Endothelial cell of umbilical vein (primary cell): ENCODE measurements at regions not wholly inside any gene's neighbourhood (a gene's known extent, or its start where the extent isn't known, plus 50 kb on each side); places are given as distances from the start of the nearest gene placed in this dataset.

Source experiments
- BruUV-seq: library from RNA; stranded (reverse); fragments of 400-500 nt; replicated peaks from 2 replicates; lab custom pipeline; 2021; lab: Mats Ljungman, UMichigan
- CTCF ChIA-PET: fragments of 300-600, 350-600 bp; sonication (Branson Sonifier 250); formaldehyde crosslinking; loops from one replicate; lab custom pipeline; 2021; ENCODE audit warnings: antibody characterized with exemption, inconsistent platforms; lab: Charles Lee
- POLR2A ChIA-PET: fragments of 300-600, 350-600 bp; sonication (Branson Sonifier 250); formaldehyde crosslinking; loops from one replicate; lab custom pipeline; 2021; ENCODE audit warnings: antibody characterized with exemption, inconsistent platforms; lab: Charles Lee
- DNase-seq: peaks from one replicate; pipeline ENCODE4 v3.0.0-alpha.2; 2011; ENCODE audit warnings: low read depth, low spot score
- FAIRE-seq: peaks from 2 replicates; lab custom pipeline; 2011; peaks lifted over from hg19 to GRCh38; lab: Jason Lieb, UNC
- H2AFZ ChIP-seq: 2 replicates; pipeline ENCODE4 v1.6.0; 2012; ENCODE audit warnings: low read depth, low read length, control low read depth, inconsistent platforms
- H3K27ac ChIP-seq: 2 replicates; pipeline ENCODE4 v1.5.1; 2011; ENCODE audit warnings: low read depth, mild to moderate bottlenecking, control low read depth, low read length, moderate library complexity; ENCODE audit not compliant: insufficient read depth
- H3K27me3 ChIP-seq, 2 experiments: 2 replicates each; pipeline versions ENCODE4 v1.6.0 to v1.6.1; 2011; ENCODE audit warnings: low read length in 2 of 2, mixed read lengths in 1 of 2; ENCODE audit not compliant: control insufficient read depth in 2 of 2, insufficient read depth in 2 of 2
- H3K36me3 ChIP-seq, 2 experiments: 2 replicates in 1 of 2; 3 replicates in 1 of 2; pipeline ENCODE4 v1.5.1; 2011; ENCODE audit warnings: low read length in 2 of 2, mild to moderate bottlenecking in 1 of 2, moderate library complexity in 1 of 2; ENCODE audit not compliant: control insufficient read depth in 2 of 2, insufficient read depth in 2 of 2; ENCODE audit errors: extremely low read depth in 1 of 2
- H3K4me1 ChIP-seq: 3 replicates; pipeline ENCODE4 v1.5.1; 2011; ENCODE audit warnings: mild to moderate bottlenecking, low read length; ENCODE audit not compliant: control insufficient read depth, insufficient read depth; ENCODE audit errors: extremely low read depth
- H3K4me2 ChIP-seq: 2 replicates; pipeline ENCODE4 v1.6.1; 2011; ENCODE audit warnings: low read length, control low read depth, mixed read lengths; ENCODE audit not compliant: insufficient read depth
- H3K4me3 ChIP-seq, 3 experiments: fragments of 200-600 bp in 1 of 3; sonication (generic), shearing (Covaris generic) in 1 of 3; replicated peaks in 1 of 3; 2 replicates each; pipeline ENCODE4 v1.5.1; 2011 to 2016; ENCODE audit warnings: control low read depth in 3 of 3, low read length in 3 of 3, mild to moderate bottlenecking in 2 of 3, inconsistent platforms in 1 of 3, low read depth in 1 of 3, moderate library complexity in 1 of 3; ENCODE audit not compliant: insufficient read depth in 1 of 3
- H3K79me2 ChIP-seq: 2 replicates; pipeline ENCODE4 v1.6.0; 2012; ENCODE audit warnings: low read length, inconsistent platforms; ENCODE audit not compliant: control insufficient read depth, insufficient read depth
- H3K9ac ChIP-seq: replicated peaks from 2 replicates; pipeline ENCODE3; 2011; ENCODE audit warnings: low read length, control low read depth; ENCODE audit not compliant: insufficient read depth; ENCODE audit errors: extremely low read depth
- H3K9me1 ChIP-seq: replicated peaks from 3 replicates; pipeline ENCODE4 v1.6.0; 2011; ENCODE audit warnings: mild to moderate bottlenecking, low read length; ENCODE audit not compliant: control insufficient read depth, insufficient read depth; ENCODE audit errors: extremely low read depth
- H3K9me3 ChIP-seq: replicated peaks from 2 replicates; pipeline ENCODE4 v1.5.1; 2012; ENCODE audit warnings: low read length, inconsistent platforms; ENCODE audit not compliant: control insufficient read depth, insufficient read depth
- H4K20me1 ChIP-seq: replicated peaks from 2 replicates; pipeline ENCODE3; 2011; ENCODE audit warnings: mild to moderate bottlenecking, low read length; ENCODE audit not compliant: control insufficient read depth, insufficient read depth; ENCODE audit errors: extremely low read depth
- EZH2 ChIP-seq: IDR thresholded peaks from 2 replicates; pipeline ENCODE4 v1.6.1; 2012; ENCODE audit warnings: borderline replicate concordance, low read depth, mild to moderate bottlenecking, moderate library complexity, low read length, inconsistent platforms; ENCODE audit not compliant: severe bottlenecking
- FOS ChIP-seq: IDR thresholded peaks from 2 replicates; pipeline ENCODE4 v1.6.1; 2011; ENCODE audit warnings: mild to moderate bottlenecking, low read length, moderate library complexity, borderline replicate concordance; ENCODE audit not compliant: insufficient read depth
- GATA2 ChIP-seq: IDR thresholded peaks from 2 replicates; pipeline ENCODE4 v1.7.0; 2011; ENCODE audit warnings: low read depth, mild to moderate bottlenecking, moderate library complexity, mixed read lengths, low read length; ENCODE audit not compliant: insufficient read length, insufficient read depth
- JUN ChIP-seq: IDR thresholded peaks from 2 replicates; pipeline ENCODE4 v1.6.1; 2011; ENCODE audit warnings: borderline replicate concordance, low read depth; ENCODE audit not compliant: insufficient read length, insufficient read depth
- POLR2A ChIP-seq: IDR thresholded peaks from 2 replicates; pipeline ENCODE4 v1.6.1; 2012; ENCODE audit warnings: low read depth, mild to moderate bottlenecking, control low read depth, low read length
- POLR2AphosphoS5 ChIP-seq: IDR thresholded peaks from 2 replicates; pipeline ENCODE4 v1.6.1; 2012; ENCODE audit warnings: low read depth, mild to moderate bottlenecking, control low read depth, low read length, moderate library complexity; ENCODE audit not compliant: insufficient read depth
- dilution Hi-C: fragments of 300-500 bp; cut with MboI; formaldehyde crosslinking; loops from one replicate; pipeline ENCODE4 v1.15.0; 2019; ENCODE audit warnings: low sequenced_read_pairs; ENCODE audit not compliant: extremely low pct_ligation_motif_present
- intact Hi-C: fragments of 100-400 bp; cut with micrococcal nuclease; formaldehyde crosslinking; loops from one replicate; pipeline ENCODE4 v1.10.0; 2022
- TF ChIP-seq, protein P1 (sequence below), 2 donors: IDR thresholded peaks; 1 replicate in 1 of 2; 2 replicates in 1 of 2; pipeline ENCODE4 v1.5.1; 2011; ENCODE audit warnings: low read length in 2 of 2, mild to moderate bottlenecking in 2 of 2, moderate library complexity in 2 of 2, control low read depth in 1 of 2, inconsistent platforms in 1 of 2, low read depth in 1 of 2; ENCODE audit not compliant: insufficient read depth in 1 of 2; ENCODE audit errors: extremely low read depth in 1 of 2
- TF ChIP-seq, protein P2 (sequence below): IDR thresholded peaks from 2 replicates; pipeline ENCODE4 v1.6.1; 2011; ENCODE audit not compliant: insufficient read depth, insufficient read length

DNA sequence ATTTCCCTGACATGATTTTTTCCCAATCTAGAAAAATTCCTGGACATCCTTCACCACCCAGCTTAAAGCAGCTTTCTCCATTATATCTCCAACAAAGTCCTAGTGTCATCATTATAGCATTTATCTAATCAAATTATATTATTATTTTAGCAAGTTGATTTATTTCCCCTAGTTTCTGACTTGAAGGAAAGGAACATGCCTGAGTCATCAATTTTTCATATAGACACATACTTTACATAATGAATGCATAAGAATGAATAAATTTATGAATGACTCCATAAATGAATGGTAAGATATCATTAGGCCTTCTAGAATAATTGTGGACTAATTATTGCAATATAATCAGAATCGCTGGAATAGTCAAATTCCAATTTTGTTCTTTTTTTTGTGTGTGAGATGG lies 79.4 kb upstream of the COL11A1 start:
- DNase-seq (no peak), FAIRE-seq (no peak)
- Histone ChIP-seq H3K4me2 (no peak overlapping the region), H2AFZ (no peak overlapping the region), H3K4me1 (no peaks in the 10 kb centered on the region), H3K79me2 (no peaks in the 10 kb centered on the region), H3K27ac (no peak overlapping the region), H3K36me3 (no peaks in the 10 kb centered on the region), H3K9me1 (no peaks in the 10 kb centered on the region), H3K4me3 (no peak overlapping the region), H3K9ac (no peak overlapping the region), H3K27me3 (no peaks in the 10 kb centered on the region), H4K20me1 (no peaks in the 10 kb centered on the region), H3K9me3 (no peaks in the 10 kb centered on the region)
- intact Hi-C loops (no loop called here), dilution Hi-C loops (no loop called here)
- BruUV-seq: no TSS peak
- POLR2A ChIA-PET: no interaction called here
- CTCF ChIA-PET: no interaction called here
- TF ChIP-seq POLR2AphosphoS5 (no peak), GATA2 (no peak), JUN (no peak), POLR2A (no peak), FOS (no peak)
- TF ChIP-seq, protein P1, sequence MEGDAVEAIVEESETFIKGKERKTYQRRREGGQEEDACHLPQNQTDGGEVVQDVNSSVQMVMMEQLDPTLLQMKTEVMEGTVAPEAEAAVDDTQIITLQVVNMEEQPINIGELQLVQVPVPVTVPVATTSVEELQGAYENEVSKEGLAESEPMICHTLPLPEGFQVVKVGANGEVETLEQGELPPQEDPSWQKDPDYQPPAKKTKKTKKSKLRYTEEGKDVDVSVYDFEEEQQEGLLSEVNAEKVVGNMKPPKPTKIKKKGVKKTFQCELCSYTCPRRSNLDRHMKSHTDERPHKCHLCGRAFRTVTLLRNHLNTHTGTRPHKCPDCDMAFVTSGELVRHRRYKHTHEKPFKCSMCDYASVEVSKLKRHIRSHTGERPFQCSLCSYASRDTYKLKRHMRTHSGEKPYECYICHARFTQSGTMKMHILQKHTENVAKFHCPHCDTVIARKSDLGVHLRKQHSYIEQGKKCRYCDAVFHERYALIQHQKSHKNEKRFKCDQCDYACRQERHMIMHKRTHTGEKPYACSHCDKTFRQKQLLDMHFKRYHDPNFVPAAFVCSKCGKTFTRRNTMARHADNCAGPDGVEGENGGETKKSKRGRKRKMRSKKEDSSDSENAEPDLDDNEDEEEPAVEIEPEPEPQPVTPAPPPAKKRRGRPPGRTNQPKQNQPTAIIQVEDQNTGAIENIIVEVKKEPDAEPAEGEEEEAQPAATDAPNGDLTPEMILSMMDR (IDR thresholded peaks at IDR 0.05; ENCODE audit: extremely low read depth in 1 of 2, insufficient read depth in 1 of 2, low read depth in 1 of 2, low read length in 2 of 2): no peak
- TF ChIP-seq, protein P2, sequence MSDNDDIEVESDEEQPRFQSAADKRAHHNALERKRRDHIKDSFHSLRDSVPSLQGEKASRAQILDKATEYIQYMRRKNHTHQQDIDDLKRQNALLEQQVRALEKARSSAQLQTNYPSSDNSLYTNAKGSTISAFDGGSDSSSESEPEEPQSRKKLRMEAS: no peak

DNA sequence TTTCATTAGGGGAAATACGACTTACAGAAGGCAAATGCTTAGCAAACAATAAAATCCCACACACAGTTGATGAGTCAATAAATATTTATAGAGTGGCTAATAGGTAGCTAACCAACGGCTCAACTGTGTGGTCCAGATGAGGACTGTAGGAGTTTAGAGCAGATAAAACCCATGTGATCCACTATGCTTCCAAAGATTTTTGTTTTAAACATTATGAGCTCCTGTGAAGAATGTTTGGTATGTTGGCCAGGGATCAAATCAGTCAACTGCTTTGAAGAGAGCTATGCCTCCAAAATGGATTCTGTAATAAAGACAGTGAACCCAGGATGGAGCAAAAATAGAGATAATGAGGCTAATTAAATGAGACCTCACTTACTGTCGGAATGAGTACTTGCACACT lies 72.3 kb upstream of the COL11A1 start:
- TF ChIP-seq EZH2 (no peak), JUN (no peak), POLR2A (no peak)
- TF ChIP-seq, protein P2: no peak
- TF ChIP-seq, protein P1 (IDR thresholded peaks at IDR 0.05; ENCODE audit: extremely low read depth in 1 of 2, insufficient read depth in 1 of 2, low read depth in 1 of 2, low read length in 2 of 2): no peak
- Histone ChIP-seq H3K36me3 (no peaks in the 10 kb centered on the region), H3K9me3 (no peaks in the 10 kb centered on the region), H3K27me3 (no peaks in the 10 kb centered on the region), H3K4me3 (no peak overlapping the region), H3K27ac (no peak overlapping the region), H3K79me2 (no peaks in the 10 kb centered on the region), H3K4me2 (no peak overlapping the region), H3K9ac (no peak overlapping the region), H3K4me1 (no peaks in the 10 kb centered on the region), H4K20me1 (no peaks in the 10 kb centered on the region), H3K9me1 (no peaks in the 10 kb centered on the region), H2AFZ (no peak overlapping the region)
- BruUV-seq: no TSS peak
- intact Hi-C loops: no loop called here
- dilution Hi-C loops: no loop called here
- ChIA-PET CTCF (no interaction called here), POLR2A (no interaction called here)
- no peak for DNase-seq
- FAIRE-seq: no peak
